GM18858 (cell line): ENCODE measurements at regions not wholly inside any gene's neighbourhood (a gene's known extent, or its start where the extent isn't known, plus 50 kb on each side); places are given as distances from the start of the nearest gene placed in this dataset.
A peak's percentile ranks its signal among the peaks of the same experiment; 100 is the strongest.
"Not testable (repeated sequence)": the region's sequence is repeated elsewhere in the genome, so short reads cannot be mapped to it uniquely, and the experiment has no call there.

Experiments
- ATAC-seq: cut with Tn5 transposase; IDR thresholded peaks from one replicate; pipeline ENCODE4 v1.9.1; 2021; ENCODE audit not compliant: unreplicated experiment

GRCh38 chr3:176651622-176652021 lies 545.7 kb downstream of the TBL1XR1 start:
- ATAC-seq, result no peak

DNA sequence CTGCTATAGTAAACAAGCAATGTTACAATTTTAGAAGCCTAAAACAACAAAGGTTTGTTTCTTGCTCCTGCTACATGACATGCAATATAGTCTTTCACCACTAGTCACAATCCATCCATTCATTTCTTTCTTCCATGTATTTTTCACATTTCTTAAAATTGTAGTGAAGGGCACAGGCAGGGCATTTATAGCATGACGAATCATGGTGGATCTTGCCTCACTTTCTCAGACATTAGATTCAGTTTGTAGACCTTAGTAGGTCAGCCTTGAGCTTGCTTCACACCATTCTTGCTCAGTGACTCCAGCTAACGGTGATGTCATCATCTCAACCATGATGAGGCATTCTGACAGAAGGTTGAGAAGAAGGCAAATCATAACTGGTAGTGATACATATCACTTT lies 546.8 kb downstream of the TBL1XR1 start:
- no peak for ATAC-seq

DNA sequence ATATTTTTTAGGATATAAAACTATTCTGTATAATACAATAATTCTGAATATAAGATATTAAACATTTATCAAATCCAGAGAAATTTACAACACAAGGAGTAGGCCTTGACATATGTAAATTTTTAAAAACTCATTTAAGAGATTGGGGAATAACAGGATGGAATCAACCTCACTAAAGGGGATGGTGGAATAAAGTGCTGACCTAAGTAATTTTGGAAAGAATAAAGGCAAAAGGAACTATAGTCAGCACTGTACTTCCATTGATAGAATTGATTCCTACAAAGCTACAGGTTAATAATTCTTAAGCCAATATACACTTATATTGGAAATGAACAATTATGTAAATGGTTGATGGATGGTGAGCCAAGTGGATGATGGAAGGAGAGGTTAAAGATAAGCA lies 549.3 kb downstream of the TBL1XR1 start:
- no peak for ATAC-seq

GRCh38 chr3:176633511-176633910 lies 563.8 kb downstream of the TBL1XR1 start:
- no peak for ATAC-seq

DNA sequence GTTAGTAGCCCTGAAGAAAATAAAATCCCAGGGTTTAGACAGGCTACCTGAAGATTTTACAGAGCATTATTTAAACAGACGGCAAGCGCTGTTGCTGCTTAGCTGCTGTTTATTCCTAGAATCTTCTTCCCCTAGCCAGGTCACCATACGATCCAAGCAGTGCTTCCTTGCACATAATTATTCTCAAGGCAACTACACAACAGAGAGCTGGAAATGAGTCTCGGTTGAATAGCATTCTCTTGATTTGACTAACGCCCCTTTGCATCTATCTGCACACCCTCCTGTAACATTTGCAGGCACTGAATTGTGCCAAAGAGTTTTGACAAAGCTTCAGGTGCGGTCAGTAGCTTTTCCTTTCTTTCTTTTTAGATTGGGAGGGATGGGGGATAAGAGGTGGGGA lies 564.4 kb downstream of the TBL1XR1 start:
- ATAC-seq, result no peak

DNA sequence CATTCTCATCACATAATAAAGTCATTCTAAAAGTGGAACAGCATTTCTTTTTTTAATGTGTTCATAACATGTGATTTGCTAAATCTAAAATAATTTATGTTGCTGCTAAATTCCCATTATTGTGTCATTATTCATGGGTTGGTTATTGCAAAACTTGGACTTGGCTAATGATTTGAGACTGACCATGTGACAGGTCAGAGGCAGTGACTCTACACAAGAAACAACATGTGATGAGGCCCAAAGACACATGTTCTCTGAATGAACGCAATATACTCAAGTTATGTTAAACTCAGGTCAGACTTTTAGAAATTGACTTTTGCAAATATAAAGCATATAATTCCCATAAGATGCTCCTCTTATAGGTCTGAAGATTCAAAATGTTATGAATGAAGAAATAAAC lies 566.1 kb downstream of the TBL1XR1 start:
- ATAC-seq, result no peak

- no peak for ATAC-seq
These were observed 569.1 kb downstream of the TBL1XR1 start for GRCh38 chr3:176628101-176628639.

GRCh38 chr3:176623468-176624150 lies 573.7 kb downstream of the TBL1XR1 start:
- no peak for ATAC-seq

- no peak for ATAC-seq
These were observed 577.4 kb downstream of the TBL1XR1 start for GRCh38 chr3:176619833-176620232.

GRCh38 chr3:176615826-176616225 lies 581.5 kb downstream of the TBL1XR1 start:
- no peak for ATAC-seq

- ATAC-seq, result no peak
These were observed 585.6 kb downstream of the TBL1XR1 start for GRCh38 chr3:176611703-176612102.

GRCh38 chr3:176609361-176609760 lies 587.9 kb downstream of the TBL1XR1 start:
- ATAC-seq, result no peak

GRCh38 chr3:176605553-176605952 lies 591.7 kb downstream of the TBL1XR1 start:
- not testable (repeated sequence) for ATAC-seq

DNA sequence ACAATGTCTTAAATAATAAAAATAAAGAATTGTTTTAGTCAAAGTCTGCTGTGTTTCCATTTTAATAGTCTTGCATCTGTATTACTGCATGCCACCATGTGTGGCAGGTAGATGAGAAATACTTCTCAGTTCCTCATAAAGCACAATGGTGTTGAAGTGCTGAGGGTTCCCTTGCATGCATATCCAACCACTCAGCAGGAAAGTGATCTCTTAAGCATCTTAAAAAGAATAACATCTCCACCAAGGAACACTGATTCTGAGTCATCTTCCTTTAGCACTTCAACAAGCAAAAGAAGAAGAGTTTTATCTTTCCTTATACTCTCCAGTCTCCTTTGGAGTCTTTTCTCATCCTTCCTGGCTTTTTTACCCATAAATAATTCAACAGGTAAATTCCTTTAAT lies 602.0 kb downstream of the TBL1XR1 start:
- ATAC-seq, result no peak

GRCh38 chr3:176590722-176591121 lies 606.6 kb downstream of the TBL1XR1 start:
- ATAC-seq, result no peak

- peak; percentile 43 for ATAC-seq
These were observed 610.2 kb downstream of the TBL1XR1 start for GRCh38 chr3:176587089-176587488.

DNA sequence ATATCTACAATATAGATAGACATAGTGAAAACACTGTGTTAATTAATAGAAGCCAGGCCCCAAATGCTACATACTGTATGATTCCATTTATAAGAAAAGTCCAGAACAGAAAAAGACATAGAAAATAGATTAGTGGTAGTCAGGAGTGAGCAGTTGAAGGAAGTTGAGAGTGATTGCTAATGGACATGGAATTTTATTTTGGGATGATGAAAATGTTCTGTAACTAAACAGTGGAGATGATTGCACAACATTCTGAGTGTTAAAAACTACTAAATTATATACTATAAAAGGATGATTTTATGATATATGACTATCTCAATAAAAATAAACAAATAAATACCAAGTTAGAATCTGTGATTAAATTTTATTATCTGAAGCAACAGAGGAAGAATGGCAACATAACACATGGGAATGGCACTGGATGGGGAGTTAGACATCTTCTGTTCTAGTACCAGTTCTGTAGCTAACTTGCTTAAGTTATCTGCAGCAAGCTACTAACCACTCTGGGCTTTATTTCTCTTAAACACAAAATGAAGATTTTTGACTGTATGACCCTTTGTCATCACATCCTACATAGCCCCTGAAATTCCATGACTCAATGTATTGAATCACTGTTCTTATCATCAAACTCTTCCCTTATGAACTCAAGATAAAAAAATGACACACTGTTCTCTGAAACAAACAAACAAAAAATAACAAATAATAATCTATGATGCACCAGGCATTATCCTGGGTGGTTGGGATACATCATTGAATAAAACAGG lies 612.7 kb downstream of the TBL1XR1 start:
- ATAC-seq, result no peak

- ATAC-seq, result no peak
These were observed 613.3 kb downstream of the TBL1XR1 start for GRCh38 chr3:176583956-176584355.

DNA sequence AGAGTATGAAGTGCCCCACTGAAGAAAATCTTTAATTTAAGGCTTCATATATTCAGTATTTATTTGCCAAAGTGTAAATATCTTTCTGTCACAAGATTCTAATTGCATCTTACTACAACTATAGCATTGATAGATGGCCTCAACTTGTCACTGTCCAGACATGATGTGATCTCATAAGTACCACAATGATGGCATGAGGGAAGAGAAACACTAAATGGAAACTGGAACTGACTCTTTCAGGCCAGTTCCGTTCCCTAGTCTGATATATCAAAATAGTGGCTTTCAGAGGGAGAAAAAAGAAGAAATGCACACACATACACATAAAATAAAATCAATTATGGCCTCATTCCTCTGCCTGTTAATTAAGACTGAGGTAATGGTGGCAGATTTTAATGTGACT lies 615.7 kb downstream of the TBL1XR1 start:
- no peak for ATAC-seq

DNA sequence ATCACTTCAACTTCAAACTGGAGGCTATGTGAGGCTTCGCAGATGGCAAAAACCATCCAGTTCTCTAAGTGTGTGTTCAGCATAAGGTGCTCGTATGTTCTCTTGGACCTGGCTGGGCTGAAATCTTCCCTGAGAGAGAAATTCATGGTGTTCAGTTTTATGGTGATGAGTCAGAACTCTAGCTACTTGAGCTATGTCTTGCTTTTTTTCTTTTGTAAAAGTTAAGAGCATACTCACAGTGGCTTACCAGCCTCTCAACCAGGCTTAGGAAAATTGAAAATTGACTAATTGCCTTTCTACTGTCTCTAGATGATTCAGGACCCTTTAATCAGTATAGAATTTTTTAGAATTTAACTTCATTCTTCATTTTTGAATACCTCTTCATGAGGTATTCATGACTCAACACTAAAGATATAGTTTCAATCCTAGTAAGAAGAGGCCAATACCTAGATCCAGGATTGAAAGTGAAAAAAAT lies 617.5 kb downstream of the TBL1XR1 start:
- no peak for ATAC-seq

DNA sequence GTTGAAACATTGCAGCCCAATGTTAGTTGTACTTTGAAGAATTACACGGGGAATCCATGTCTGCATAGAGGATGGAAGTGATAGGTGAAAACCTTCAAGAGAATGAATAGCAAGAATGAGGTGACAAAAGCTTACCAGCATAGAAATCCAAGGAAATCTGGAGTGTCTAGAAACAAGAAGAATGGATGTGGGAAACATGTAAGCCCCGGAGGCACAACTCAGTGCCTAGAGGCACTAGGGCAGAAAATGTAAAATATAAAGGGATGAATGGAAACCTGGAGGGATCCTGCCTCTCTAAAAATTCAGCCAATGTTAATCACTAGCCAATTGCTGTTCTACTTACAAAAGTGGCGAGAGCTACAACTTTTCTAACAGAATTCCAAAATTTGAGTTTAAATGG lies 619.0 kb downstream of the TBL1XR1 start:
- ATAC-seq, result no peak

DNA sequence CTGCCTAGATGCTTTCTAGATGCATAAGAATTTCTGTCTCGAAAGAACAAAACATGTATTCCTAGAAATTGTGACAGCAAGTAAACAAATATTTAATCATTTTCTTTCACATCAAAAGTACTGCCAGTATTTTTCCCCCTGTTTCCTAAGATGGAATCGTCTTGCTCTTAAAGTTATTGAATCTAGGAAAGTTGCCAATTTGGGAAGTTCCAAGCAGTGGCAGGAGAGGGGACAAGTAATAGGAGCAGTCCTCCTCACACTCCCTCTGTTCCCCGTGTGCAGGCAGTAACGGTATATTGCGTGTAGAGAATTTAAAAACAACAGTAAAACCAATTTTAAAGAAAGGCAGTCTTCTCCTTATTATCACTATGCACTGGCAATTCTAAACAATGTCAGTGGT lies 619.8 kb downstream of the TBL1XR1 start:
- ATAC-seq, result no peak
